AG08396 (cell line): ENCODE measurements at regions not wholly inside any gene's neighbourhood (a gene's known extent, or its start where the extent isn't known, plus 50 kb on each side); places are given as distances from the start of the nearest gene placed in this dataset.

Source experiments
- DNase-seq: peaks from one replicate; pipeline ENCODE4 v3.0.0; 2012; ENCODE audit warnings: low spot score, mixed read lengths

DNA sequence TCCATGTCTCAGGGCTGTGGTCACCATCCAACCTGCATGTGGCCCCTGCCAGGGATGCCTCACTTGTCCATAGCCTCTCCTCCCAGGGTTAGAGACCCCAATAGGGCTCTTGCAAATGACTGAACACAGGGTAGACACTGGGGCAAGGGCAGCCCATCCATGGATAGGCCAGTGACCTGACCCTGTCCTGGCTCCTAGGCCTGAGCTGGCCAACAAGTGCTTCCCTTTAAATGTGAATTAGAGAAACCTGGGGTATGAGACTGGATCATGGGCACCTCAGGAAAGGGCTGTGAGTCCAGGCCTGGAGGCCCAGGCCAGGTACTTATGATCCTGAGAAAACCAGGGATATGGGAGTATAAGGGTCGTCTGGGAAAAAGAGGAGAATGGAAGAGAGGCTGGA is 64.5 kb downstream of the COPS8 start:
- no peak for DNase-seq

DNA sequence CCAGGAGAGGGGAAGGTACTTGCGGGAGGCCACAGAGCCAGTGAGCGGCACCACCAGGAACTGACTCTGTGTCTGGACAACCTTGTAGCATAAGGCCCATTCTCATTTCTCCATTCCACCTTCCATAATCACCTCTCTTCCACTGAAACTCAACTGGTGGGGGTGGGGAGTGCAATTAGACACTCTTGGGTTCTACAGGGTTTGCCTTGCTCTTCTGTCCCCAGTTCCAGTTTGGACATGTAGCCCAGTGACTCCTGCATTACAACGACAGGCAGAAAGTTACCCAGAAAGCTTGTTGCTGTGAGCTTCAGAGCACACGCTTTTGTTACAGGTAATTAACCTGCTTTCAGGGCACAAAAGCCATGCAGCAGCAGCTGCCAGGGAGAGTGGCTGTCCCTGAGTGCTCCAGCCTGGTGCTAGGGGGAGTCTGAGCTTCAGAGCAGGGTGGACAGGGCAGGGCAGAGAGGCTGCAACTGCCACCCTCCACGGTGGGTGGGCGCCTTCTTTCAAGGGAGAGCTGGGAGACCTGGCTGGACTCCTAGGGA is 65.2 kb downstream of the COPS8 start:
- DNase-seq, result no peak

DNA sequence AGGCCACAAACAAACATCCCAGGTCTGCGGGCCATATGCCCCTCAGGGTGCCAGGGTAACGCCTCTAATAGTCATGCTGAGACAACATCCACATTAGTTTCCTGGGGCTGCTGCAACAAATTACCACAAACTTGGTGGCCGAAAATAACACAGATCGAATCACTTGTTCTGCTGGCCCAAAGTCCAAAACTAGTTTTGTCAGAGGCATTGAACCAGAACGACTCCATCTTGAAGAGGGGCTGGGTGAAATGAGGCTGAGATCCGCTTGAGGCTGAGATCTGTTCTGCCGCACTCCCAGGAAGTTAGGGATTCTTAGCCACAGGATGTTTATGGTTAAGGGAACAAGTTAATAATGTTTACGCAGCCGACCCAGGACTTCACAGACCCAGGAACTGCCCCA is 66.7 kb downstream of the COPS8 start:
- no peak for DNase-seq

DNA sequence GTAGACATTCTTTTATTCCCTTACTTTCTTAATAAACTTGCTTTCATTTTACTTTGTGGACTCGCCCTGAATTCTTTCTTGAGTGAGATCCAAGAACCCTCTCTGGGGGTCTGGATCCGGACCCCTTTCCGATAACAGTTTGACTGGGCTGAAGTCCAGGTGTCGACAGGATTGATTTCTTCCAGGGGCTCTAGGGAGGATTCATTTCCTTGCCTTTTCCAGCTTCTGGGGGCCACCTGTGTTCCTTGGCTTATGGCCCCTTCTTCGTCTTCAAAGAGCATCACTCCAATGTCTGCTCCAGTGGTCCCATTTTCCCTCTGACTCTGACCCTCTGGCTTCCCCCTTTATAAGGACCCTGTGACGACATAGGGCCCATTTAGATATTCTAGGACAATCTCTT is 67.5 kb downstream of the COPS8 start:
- no peak for DNase-seq

DNA sequence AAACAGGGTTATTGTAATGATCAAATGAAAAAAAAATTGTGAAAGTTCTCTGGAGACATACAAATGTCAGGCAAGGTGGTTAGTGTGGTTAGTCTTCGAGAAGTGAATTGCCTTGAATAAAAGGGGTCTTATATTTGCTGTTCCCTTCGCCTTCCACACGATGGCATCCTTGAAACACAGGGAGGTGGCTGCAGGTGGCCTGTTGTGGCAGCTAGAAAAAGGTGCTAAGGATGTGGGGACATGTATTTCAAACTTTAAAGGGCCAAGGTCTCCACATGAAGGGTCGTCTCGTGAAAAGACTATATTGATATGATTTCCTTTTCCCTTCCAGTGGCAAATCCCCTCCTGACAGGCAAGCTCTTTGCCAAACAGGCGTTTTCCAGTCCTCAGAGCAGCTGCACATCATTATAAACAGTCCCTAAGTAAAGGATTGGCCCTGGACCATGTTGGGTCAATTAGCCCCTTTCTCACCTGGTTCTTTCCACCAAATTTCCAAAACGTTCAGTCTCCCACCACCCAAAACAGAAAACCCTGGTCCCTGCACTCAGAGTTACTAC is 68.5 kb downstream of the COPS8 start:
- DNase-seq, result peak; percentile 46

DNA sequence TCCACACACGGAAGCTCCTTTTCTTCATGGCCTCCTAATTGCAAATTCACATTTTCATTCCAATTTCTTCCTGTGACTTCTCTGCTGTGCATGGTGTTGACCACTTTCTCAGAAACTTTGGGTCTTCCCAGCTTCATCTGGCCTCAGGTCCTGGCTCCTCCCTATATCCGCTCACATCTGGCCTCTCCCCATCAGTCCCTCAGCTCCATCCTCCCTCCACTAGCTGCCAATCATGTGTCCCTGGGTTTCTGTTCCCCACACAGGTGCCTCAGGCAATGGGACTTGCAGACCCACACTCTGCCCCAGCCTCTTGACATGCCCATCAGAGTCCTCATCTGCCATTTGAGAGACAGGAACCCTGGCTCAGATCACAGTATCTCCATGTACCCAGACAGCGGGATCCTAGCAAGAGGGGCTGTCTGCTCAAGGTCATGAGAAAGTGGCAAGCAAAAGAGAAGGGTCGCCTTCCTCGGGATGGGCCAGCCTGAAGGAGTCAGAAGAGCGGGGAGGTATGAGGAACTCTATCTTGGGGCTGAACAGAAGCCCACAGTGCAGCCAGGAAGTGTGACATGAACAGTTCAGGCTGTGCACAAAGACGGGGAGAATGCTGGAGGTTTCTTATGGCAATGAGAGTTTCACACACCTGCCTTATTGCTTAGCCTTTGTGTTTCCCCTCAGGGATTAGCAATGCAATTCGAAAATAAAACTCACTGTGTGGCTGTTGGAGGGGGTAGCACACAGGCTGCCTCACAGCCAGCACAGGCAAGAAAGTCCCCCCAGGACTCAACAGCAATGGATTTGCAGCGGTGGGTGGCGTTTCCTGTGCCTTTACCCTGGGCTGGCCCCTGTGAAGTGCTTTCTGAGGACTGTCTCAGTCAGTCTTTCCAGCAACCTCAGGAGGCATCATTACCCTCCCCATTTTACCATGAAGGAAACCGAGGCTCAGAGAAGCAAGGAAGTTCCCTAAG is 69.5 kb downstream of the COPS8 start:
- DNase-seq, result no peak

DNA sequence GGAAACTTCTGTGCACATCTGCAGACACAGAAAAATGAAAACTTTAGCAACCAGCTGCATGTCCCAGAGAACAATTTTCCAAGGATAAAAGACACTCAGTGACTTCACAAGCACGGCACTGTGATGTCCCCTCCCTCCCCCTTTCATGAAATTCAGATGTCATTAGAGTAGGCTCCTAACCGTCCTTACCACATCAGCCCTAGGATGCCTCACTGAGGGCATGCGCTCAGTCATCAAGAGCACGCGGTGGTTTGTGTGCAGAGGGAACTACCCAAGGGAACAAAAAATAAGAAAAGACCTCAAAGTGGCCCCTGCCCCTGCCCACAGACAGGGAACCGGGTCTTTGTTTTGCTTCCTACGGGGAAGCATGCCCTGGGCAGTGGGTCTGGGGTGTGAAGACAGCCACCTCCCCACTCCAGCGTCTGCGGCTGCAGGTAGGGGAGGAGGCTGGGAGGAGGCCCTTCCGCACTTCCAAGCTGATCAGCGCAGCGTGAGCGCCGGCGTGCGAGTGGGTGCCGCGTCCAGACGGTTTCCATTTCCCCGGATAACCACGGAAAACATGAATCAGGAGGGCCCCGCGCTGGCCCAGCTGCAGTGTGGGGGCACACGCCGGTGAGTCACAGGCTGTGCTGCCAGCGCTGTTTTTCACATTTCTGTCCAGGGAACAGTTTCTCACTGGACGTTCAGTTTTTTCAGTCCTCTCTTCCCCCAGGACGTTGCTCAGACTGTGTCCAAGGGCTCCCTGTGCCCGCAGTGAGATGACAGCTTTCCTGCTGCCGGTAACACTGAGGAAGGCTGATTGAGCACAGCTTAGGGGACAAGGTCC is 70.6 kb downstream of the COPS8 start:
- peak; percentile 92 for DNase-seq

DNA sequence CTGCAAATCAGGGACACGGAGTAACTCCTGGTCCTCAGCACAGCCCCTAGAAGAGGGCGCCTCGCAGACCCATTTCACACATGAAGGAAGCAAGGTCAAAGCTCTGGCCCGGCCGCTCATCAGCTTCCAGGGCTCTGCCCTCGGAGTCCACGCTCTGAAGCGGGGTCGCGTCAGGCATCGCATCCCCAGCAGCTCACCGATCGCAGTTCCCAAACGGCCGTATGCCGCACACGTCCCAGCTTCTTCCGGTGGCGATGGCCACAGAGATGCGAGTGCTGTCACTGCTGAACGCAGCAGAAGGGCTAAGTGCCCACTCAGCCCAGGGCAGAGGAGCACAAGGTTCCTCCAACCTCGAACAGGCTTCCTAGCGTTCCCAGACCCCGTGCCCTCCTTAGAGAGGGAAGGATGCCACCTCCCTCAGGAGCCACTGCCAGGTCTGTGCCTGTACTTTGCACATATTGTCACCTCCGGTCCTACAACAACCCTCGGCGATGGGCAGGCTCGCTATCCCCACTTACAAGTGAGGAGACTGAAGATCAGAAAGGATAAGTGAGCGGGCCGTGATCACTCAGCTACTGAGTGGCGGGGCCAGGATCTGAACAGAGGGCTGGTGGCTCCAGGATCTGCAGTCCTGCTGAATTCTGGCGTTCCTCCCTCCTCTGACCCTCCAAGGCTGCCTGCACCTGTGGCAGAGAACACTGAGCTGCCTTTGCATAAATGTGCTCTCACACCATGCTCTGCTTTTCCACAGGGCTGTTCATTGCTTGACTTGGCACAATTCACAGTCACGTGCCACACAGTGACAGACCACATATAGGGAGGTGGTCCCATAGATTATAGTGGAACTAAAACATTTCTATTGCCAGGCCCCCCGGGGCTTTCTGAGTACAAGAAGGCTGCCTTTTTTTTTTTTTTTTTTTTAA is 71.4 kb downstream of the COPS8 start:
- DNase-seq, result no peak

DNA sequence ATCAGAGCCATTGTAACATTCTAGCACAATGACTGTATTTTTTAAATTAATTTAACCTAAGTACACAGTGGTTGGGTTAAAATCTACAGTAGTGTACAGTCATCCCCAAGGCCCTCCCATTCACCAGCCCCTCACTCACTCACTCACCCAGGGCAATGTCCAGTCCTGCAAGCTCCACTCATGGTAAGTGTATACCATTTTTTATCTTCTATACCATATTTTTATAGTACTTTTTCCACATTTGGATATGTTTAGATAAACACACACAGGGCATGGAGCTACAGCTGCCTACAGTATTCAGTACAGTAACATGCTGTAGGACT is 72.1 kb downstream of the COPS8 start:
- DNase-seq, result no peak

DNA sequence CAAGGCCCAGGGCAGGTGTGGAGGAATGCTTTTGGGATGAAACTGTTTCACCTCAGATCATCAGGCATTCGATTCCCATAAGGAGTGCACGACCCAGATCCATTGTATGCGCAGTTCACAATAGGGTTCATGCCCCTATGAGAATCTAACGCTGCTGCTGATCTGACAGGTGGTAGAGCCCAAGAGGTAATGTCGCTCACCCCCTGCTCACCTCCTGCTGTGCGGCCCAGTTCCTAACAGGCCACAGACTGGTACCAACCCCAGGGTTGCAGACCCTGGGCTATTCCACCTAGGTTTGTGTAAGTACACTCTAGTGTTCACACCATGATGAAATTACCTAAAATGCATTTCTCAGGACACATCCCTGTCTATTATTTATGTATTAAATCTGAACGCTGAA is 72.5 kb downstream of the COPS8 start:
- DNase-seq, result no peak

DNA sequence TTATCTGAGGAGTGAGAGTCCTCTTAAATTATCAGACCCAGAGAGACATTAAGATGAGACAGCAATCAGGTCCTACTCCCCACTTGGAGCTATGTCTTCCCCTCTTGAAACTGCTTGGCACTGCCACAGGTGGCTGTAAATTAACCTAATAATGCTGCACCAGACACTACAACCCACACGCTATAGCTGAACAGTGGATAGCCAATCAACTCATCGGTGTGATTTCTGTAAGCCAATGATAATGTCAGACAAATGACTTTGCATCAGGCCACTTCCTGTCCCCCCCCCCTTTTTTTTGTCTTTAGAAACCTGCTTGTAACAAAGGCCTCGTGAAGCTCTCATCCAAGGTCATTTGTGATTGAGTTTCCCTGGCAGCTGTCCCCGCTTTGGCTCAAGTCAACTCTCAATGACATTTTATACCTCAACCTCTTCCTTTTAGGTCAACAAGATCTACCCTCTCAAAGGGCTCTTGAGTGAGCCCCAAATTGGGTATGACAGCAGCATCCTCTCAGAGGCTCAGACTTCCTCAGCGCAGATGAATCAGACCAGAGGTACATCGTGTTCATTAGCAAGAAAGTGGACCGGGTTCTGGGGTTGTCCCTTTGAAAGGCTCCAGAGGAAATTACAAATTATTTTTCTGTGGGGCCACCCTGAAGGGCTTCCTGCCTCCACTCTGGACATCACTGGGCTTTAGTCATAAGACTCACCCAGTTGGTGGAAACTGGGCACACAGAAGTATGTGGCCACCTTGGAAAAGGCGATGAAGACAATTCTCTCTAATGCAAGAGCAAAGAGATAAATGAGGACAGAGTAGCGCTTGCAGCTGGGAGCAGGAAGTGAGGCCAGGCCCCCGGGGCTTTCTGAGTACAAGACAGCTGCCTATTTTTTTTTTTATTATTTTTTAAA is 73.6 kb downstream of the COPS8 start:
- no peak for DNase-seq

DNA sequence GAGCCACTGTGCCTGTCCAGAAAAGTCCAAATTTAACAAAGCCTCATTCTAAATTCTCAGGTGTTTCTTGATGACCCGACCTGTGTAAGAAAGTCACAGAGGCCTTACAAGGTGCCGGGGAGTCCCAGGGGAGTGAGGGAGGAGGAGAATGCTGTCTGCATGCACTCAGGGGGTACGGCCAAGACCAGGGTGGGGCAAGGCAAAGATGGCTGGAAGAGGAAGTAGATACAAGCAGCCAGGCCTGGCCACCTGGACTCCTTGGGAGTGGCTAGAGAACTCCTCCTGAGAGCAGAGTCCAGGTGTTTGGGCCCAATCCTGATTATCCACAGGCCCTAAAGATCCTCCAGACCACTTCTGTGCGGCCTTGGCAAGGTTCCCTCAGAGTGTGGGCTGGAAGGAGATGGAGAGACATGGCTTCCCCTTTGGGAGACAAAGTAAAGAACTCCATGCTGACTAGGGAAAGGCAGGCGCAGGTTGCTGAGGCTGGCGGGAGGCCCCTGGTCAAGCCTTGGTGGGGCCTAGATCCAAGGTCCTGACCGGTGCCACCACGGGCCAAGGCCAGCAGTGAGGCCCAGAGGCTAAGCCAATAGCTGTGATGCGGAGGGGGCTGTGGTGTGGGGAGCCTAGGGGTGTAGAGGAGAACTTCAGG is 74.7 kb downstream of the COPS8 start:
- DNase-seq, result no peak

DNA sequence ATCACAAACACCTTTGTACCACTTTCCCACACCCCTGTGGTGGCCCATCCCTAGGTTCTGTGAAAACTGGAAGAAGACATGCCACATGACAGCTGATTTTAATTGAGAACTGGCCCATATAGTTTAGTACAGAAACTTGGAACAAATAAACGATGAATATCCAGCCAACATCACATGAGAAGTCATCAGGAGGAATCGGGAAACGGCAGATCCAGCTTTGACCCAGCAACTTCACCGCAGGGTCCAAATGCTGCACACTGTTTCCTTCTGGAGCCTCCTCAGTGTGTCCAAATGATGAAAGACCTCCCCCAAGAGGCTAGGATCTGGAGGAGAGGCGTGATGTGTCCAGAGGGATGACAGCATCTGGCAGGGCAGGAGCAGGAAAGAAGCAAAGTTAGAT is 75.5 kb downstream of the COPS8 start:
- DNase-seq, result no peak

DNA sequence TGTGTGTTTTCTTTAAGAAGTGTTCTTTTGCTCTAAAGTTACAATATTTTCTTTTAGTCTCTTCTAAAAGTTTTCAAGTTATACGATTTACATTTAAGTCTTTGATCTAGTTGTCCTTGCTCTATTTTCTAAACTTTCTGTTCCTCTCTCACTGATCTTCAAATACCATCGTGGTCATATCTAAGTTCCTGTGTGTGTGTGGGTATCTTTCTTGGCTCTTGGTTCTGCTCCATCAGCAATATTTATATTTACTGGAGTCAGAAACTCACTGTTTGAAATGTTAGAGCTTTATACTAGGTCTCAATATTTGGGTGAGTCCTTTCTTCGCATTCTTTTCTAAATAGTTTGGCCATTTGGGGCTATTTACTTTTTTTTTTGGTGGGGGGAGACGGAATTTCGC is 77.3 kb downstream of the COPS8 start:
- DNase-seq, result no peak

DNA sequence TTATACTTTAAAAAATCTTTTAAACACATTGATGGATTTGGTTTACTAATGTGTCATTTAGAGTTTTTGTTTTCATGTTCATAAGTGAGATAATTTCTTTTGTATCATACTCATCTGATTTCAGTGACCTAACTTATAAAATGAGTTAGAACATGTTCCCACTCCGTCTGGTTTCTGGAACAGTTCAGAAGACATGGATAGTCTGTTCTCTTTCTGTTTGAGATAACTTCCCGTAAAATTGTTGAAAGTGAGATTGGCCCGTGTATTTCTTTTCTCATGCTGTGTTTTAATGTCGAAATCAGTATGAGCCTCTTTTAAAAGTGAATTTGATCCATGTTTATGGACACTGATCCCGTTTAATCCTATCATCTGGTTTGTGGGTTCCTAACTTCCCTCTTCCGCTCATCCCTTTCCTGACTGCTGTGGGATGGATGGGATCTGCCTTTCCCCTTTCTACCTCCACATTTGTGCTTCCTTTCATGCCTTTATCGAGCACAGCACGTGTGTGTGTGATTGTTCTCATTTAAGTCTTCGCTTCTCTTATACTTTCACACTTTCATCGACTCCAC is 78.9 kb downstream of the COPS8 start:
- no peak for DNase-seq

DNA sequence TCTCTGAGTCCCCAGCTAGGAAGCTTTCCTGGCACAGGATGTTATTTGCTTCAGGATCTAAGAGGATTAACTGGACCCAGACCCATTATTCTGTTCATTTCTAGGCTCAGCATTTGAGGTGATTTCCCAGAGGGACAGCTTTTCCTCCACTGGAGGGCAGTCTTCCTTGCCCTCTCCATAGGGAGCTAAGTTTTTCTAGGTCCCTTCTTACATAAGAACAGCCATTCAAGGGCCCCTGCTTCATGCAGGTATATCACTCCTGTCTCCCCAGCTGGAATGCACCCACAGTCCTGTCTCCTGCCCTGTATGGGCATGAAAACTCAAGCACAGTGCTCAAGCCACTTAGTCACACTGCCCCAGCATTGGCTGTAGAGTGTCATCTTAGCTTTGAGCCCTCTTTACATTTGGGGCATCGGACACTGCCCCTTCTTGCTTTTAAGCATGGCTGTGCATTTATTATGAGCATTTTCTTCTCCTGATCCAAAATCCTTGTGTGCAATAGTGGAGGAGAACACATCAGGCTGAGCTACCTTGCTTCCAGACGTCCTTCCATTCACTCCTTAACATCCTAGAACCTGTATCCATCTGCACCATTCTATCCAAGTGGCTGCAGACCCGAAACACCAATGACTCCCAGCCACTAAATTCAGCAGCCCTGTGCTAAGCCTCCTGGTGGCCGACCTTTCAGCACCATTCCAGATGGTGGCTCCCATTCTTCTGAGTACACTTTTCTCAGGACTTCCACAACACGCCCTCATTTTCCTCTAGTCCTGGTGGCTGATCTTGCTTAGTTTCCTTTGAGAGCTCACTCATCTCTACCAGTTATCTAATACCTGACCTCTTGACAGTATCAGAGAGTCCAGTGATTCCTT is 80.0 kb downstream of the COPS8 start:
- DNase-seq, result no peak

DNA sequence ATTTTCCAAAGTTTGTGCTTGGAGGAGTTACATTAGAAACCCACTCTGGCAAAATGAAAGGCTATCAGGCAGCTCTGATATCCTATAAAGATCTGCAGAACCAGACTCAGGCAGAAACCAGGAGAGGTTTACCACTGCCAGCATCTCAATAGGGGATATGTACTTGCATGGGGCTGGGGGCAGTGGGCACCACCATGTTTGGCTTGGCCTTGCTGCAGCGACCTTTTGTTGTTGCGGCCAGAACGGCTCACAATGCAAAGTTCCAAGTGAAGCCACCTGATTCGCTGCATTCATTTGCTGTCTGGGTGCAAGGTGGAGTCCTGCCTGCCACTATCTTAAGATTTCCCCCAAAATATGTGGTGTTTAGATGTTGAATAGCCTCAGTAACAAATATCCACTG is 81.3 kb downstream of the COPS8 start:
- no peak for DNase-seq

DNA sequence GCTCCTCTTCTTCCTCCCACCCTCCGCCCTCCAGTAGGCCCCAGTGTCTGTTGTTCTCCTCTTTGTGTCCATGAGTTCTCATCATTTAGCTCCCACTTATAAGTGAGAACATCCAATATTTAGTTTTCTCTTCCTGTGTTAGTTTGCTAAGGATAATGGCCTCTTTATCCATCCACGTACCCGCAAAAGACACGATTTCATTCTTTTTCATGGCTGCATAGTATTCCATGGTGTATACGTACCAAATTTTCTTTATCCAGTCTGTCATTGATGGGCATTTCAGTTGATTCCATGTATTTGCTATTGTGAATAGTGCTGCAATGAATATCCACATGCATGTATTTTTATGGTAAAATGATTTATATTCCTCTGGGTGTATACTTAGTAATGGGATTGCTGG is 82.2 kb downstream of the COPS8 start:
- DNase-seq, result no peak

DNA sequence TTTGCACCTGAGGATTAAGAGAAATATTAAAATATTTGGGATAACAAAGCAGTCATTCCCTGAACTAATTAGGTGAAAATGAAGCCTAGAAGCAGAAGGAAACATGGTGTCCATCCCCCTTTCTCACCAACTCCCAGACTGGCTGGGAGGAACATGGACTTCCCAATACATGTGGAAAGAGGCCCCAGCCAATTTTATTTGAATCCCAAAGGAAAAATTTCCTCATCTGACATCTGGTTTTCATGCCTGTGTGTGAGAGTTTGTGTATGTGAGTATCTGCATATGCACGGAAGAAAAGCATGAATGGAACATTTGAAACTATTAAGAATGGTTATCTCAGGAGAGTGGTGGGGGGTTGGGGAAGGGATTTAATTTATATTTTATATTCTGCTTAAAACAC is 84.3 kb downstream of the COPS8 start:
- DNase-seq, result no peak
